GM23248 (cell line): ENCODE measurements at regions not wholly inside any gene's neighbourhood (a gene's known extent, or its start where the extent isn't known, plus 50 kb on each side); places are given as distances from the start of the nearest gene placed in this dataset.

Experiments
- DNase-seq: peaks from one replicate; pipeline ENCODE4 v3.0.0-alpha.2; 2015
- H2AFZ ChIP-seq: fragments of 200-600 bp; sonication (generic); 2 replicates; pipeline ENCODE4 v1.6.1; 2016; ENCODE audit warnings: antibody characterized with exemption
- H3F3A ChIP-seq: fragments of 200-600 bp; sonication (generic); 2 replicates; pipeline ENCODE4 v1.6.1; 2016; ENCODE audit warnings: mild to moderate bottlenecking, antibody characterized with exemption, mixed run types; ENCODE audit not compliant: insufficient read depth
- H3K27ac ChIP-seq: fragments of 200-600 bp; sonication (generic); 2 replicates; pipeline ENCODE4 v1.5.1; 2016; ENCODE audit warnings: mild to moderate bottlenecking
- H3K27me3 ChIP-seq: fragments of 200-600 bp; sonication (generic); replicated peaks from 2 replicates; pipeline ENCODE4 v1.6.1; 2016; ENCODE audit warnings: mild to moderate bottlenecking; ENCODE audit not compliant: insufficient read depth
- H3K36me3 ChIP-seq: fragments of 200-600 bp; sonication (generic); 2 replicates; pipeline ENCODE4 v1.6.1; 2016; ENCODE audit warnings: low read depth, mild to moderate bottlenecking
- H3K4me1 ChIP-seq: fragments of 200-600 bp; sonication (generic); 2 replicates; pipeline ENCODE4 v1.6.1; 2016; ENCODE audit warnings: mild to moderate bottlenecking; ENCODE audit not compliant: insufficient read depth
- H3K4me2 ChIP-seq: fragments of 200-600 bp; sonication (generic); one replicate; pipeline ENCODE4 v1.6.1; 2016; ENCODE audit warnings: mild to moderate bottlenecking; ENCODE audit not compliant: unreplicated experiment
- H3K4me3 ChIP-seq: fragments of 200-600 bp; sonication (generic); 2 replicates; pipeline ENCODE4 v1.5.1; 2016; ENCODE audit warnings: mild to moderate bottlenecking
- H3K79me2 ChIP-seq: fragments of 200-600 bp; sonication (generic); 2 replicates; pipeline ENCODE4 v1.6.1; 2016; ENCODE audit warnings: mild to moderate bottlenecking; ENCODE audit not compliant: insufficient read depth
- H3K9ac ChIP-seq: fragments of 200-600 bp; sonication (generic); 2 replicates; pipeline ENCODE4 v1.6.1; 2016; ENCODE audit warnings: mild to moderate bottlenecking
- H3K9me2 ChIP-seq: fragments of 200-600 bp; sonication (generic); 2 replicates; pipeline ENCODE4 v1.6.1; 2016; ENCODE audit warnings: mixed run types, mild to moderate bottlenecking, moderate library complexity; ENCODE audit not compliant: insufficient read depth
- H3K9me3 ChIP-seq: fragments of 200-600 bp; sonication (generic); one replicate; pipeline ENCODE4 v1.6.1; 2017; ENCODE audit warnings: low read depth
- H4K20me1 ChIP-seq: fragments of 200-600 bp; sonication (generic); 2 replicates; pipeline ENCODE4 v1.6.0; 2016; ENCODE audit not compliant: insufficient read depth
- EZH2 ChIP-seq: fragments of 200-600 bp; sonication (generic); IDR thresholded peaks from 2 replicates; pipeline ENCODE4 v1.6.1; 2018; ENCODE audit warnings: antibody characterized with exemption, mild to moderate bottlenecking; ENCODE audit not compliant: insufficient read depth, poor library complexity, severe bottlenecking
- EZH2phosphoT487 ChIP-seq: fragments of 200-600 bp; sonication (generic); IDR thresholded peaks from 2 replicates; pipeline ENCODE4 v1.6.1; 2018; ENCODE audit warnings: antibody characterized with exemption, moderate library complexity, mild to moderate bottlenecking, low read depth; ENCODE audit not compliant: insufficient read depth
- WGBS, 2 experiments: methylation state at CpG; one replicate each; pipeline ENCODE4 v1.1.6; 2015 to 2017; ENCODE audit warnings: low lambda C conversion rate in 2 of 2, low coverage in 1 of 2; ENCODE audit errors: missing lambda C conversion rate in 2 of 2; 5-methylcytosine and 5-hydroxymethylcytosine counted together
- in situ Hi-C: fragments of 300-500 bp; cut with MboI; formaldehyde crosslinking; loops from 2 replicates; pipeline ENCODE4 v1.15.0; 2020

GRCh38 chr2:67260343-67261277, 136.5 kb upstream of the ETAA1 start:
- Histone ChIP-seq H3K36me3 (no peaks in the 10 kb centered on the region), H3K27ac (peak overlapping the region; percentile 94), H3K9me2 (no peaks in the 10 kb centered on the region), H3K9me3 (no peaks in the 10 kb centered on the region), H3F3A (peaks cover 29% of the 10 kb centered on the region), H3K27me3 (no peaks in the 10 kb centered on the region), H3K79me2 (no peaks in the 10 kb centered on the region), H3K4me3 (peak overlapping the region; percentile 59), H2AFZ (peak overlapping the region; percentile 26; the same call in 1 of the 2 replicates), H4K20me1 (no peaks in the 10 kb centered on the region), H3K4me1 (peaks cover 24% of the 10 kb centered on the region), H3K4me2 (peak overlapping the region; percentile 68), H3K9ac (peak overlapping the region; percentile 76)
- in situ Hi-C loops: no loop called here
- WGBS, 2 experiments: 1% methylated on average over 16 of the region's 16 CpGs
- DNase-seq: peak; percentile 99
- peak; percentile 99 for TF ChIP-seq EZH2phosphoT487
- TF ChIP-seq EZH2: no peak

DNA sequence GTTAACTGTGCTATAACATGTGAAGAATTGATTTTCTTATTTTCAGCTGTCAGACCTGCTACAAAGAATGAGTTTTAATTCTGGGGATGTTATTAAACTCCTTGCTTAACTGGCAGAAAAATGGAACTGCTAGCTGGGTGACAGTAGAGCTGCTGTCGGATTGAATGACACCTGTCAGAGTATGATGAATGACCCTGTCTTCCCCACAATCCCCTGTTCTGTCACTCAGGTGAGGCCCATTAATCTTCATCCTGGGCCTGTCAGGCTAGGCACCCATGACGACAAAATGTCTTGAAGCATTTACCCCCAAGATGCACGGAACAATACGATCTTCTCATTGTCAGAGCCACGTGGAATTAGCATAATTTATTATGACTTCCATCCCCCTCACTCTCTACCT, 129.9 kb upstream of the ETAA1 start:
- in situ Hi-C loops: no loop called here

GRCh38 chr2:67268797-67269196, 128.3 kb upstream of the ETAA1 start:
- Histone ChIP-seq H2AFZ (no peak overlapping the region), H3K4me3 (no peak overlapping the region), H3K36me3 (no peaks in the 10 kb centered on the region), H3K79me2 (no peaks in the 10 kb centered on the region), H3K4me1 (peaks cover 21% of the 10 kb centered on the region), H3K9me3 (no peaks in the 10 kb centered on the region), H3K9me2 (no peaks in the 10 kb centered on the region), H4K20me1 (no peaks in the 10 kb centered on the region), H3K4me2 (no peak overlapping the region), H3F3A (no peaks in the 10 kb centered on the region), H3K27me3 (no peaks in the 10 kb centered on the region), H3K27ac (no peak overlapping the region), H3K9ac (no peak overlapping the region)
- TF ChIP-seq EZH2 (no peak), EZH2phosphoT487 (no peak)
- DNase-seq: peak; percentile 78
- 64 to 81% methylated on average over 2 of the region's 2 CpGs for WGBS, 2 experiments
- in situ Hi-C loops: no loop called here

More for the DNA sequence above, 129.9 kb upstream of the ETAA1 start:
- Histone ChIP-seq H3K9me2 (no peaks in the 10 kb centered on the region), H4K20me1 (no peaks in the 10 kb centered on the region), H3K4me2 (no peak overlapping the region), H3K79me2 (no peaks in the 10 kb centered on the region), H2AFZ (no peak overlapping the region), H3K27ac (no peak overlapping the region), H3K27me3 (no peaks in the 10 kb centered on the region), H3K9me3 (no peaks in the 10 kb centered on the region), H3K36me3 (no peaks in the 10 kb centered on the region), H3K4me1 (peaks cover 17% of the 10 kb centered on the region), H3K4me3 (no peak overlapping the region), H3F3A (no peaks in the 10 kb centered on the region), H3K9ac (no peak overlapping the region)
- WGBS, 2 experiments: 96 to 97% methylated on average over 5 of the region's 5 CpGs
- DNase-seq: no peak
- TF ChIP-seq EZH2 (no peak), EZH2phosphoT487 (no peak)

DNA sequence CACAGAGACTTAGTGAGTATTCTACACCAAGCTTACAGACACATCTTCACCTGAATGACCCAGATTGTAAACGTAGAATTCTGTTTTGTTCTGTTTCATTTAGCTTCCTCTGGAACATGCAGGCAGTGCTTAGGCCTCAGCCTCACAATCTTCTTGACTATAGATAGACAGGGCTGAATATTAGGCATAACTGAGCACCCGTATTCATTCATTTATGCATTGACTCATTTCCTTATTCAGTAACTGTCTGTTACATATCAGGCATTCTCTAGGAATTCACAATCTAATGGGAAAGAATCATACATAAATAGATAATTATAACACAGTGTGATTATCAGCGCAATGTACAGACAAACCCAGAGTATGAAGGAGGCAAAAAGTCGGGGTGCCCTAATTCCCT, 124.9 kb upstream of the ETAA1 start:
- Histone ChIP-seq H3K9me2 (no peaks in the 10 kb centered on the region), H3K27me3 (no peaks in the 10 kb centered on the region), H3K4me1 (peaks cover 21% of the 10 kb centered on the region), H4K20me1 (no peaks in the 10 kb centered on the region), H2AFZ (no peak overlapping the region; the same call in 1 of the 2 replicates), H3K9ac (no peak overlapping the region), H3K4me3 (no peak overlapping the region), H3K27ac (no peak overlapping the region), H3K36me3 (no peaks in the 10 kb centered on the region), H3K79me2 (no peaks in the 10 kb centered on the region), H3K9me3 (no peaks in the 10 kb centered on the region), H3F3A (no peaks in the 10 kb centered on the region), H3K4me2 (no peak overlapping the region)
- peak; percentile 13 for DNase-seq
- 60 to 68% methylated on average over 4 of the region's 4 CpGs for WGBS, 2 experiments
- TF ChIP-seq EZH2 (no peak), EZH2phosphoT487 (no peak)
- in situ Hi-C loops: no loop called here
